Islet of Langerhans (tissue), 1 donor: ENCODE measurements at regions not wholly inside any gene's neighbourhood (a gene's known extent, or its start where the extent isn't known, plus 50 kb on each side); places are given as distances from the start of the nearest gene placed in this dataset.
"Not testable (repeated sequence)": the region's sequence is repeated elsewhere in the genome, so short reads cannot be mapped to it uniquely, and the experiment has no call there.

Experiments used
- FAIRE-seq: peaks from one replicate; lab custom pipeline; 2011; peaks lifted over from hg19 to GRCh38; lab: Jason Lieb, UNC

DNA sequence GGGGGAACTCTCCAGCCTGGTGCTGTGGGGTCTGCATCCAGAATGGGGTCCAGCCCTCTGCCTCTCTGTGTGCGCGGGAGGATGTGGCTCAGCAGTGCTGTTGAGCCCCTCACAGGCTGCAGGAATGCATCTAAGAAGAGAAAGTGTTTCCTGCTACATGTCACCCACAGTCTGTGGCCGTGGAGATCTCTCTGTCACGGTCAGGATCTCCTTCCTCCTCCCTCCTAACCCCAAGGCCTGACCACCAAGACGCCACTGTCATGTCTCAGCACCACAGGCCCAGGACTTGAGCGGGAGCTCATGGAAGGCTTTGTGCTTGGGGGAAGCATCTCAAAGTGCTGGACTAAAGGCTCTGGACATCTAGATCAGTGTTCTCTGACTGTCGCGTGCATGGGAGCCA lies 90.1 kb downstream of the SREK1 start:
- FAIRE-seq: no peak

- no peak for FAIRE-seq
These were observed 94.3 kb downstream of the SREK1 start for GRCh38 chr5:66238435-66238834.

DNA sequence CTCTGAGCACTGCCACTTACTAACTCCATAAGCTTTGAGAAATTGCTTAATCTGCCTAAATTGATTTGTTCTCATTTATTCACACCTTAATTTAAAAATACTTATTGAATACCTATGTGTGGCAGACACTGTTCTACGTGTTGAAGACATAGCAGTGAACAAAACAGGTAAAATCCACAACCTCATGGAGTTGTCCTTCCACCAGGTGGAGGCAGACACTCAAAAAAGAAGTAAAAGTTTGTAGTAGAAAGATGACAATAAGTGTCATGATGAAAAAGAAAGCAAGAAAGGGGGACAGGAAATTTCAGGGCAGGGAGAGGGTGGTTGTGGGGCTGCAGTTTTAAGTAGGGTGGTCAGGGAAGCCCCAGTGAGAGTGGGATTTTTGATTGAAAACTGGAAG lies 94.9 kb downstream of the SREK1 start:
- FAIRE-seq: no peak

DNA sequence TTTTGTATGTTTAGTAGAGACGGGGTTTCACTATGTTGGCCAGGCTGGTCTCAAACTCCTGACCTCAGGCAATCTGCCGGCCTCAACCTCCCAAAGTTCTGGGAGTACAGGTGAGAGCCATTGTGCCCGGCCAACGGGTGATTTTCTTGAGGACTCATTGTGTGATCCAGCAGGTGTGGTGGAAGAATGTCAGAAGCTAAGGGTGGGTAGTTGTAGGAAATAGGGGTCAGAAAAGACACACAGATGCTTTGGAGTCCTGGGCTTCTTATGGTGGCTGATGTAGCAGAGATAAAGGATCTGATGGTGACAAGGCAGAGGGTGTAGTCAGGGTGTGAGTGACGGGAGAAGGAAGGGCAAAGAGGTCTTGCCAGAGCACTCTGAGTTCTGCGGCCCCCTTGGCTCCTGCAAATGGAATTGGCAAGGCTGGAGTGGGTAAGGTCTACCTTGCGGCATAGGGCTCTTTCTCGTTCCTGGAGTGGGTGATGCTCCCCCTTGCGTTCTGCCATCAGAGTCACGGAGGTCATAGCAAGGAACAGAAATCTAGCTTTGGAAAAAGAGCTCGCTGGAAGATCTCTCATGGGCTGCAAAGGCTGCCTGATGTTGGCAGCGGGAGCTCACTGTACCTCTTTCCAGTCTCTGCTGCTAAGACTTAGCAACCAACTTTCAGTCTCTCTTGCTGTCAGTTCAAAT lies 97.2 kb downstream of the SREK1 start:
- no peak for FAIRE-seq

DNA sequence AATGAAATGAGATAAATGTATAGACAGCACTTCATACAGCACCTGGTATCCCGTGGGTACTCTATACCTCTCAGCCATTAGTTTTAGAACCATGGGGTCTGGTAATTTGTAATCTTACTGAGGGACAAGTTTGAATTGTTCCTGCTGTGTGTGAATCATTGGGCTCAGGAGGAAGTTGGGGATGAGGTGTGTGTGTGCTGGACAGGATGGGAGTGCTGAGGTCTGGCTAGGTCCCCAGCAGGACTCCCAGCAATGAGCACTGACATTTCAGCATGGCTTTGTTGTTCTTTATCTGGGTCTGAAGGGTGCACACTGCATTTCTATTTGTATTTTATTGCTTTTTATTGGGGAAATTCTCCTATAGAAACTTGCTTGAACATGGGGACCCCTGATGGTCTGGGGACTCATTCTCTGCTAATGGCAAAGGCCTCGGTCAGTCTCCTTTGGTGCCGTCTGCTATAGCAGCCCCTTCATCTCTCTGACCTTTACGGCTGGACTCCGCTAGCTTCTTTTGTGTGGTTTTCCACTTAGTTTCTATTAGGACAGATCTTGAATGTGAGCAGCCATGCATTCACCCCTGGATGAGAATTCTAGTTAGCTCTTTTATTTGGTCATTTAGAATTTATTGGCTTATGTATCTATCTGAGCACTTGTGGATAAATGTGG lies 98.1 kb downstream of the SREK1 start:
- FAIRE-seq: no peak

DNA sequence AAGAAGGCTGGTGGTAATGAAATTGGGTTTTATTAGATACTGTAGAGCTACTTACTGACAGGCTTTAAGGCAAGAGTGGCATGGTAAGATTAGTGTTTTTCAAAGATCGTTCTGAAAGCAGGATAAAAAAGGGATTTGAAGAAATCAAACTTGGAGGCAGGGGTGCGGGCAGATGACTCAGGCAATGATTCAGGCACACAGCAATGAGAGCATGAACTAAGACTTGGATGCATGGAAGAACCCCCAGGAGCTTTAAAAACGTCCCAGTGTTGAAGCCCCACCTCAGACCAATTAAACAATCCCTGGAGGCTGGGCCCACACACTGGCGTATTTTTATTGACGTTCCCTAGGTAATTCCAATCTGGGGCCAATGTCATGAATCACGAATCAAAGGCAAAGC lies 102.5 kb downstream of the SREK1 start:
- FAIRE-seq: no peak

- FAIRE-seq: no peak
These were observed 103.3 kb downstream of the SREK1 start for GRCh38 chr5:66247176-66247960.

GRCh38 chr5:66248874-66249273 lies 104.8 kb downstream of the SREK1 start:
- no peak for FAIRE-seq

- no peak for FAIRE-seq
These were observed 105.8 kb downstream of the SREK1 start for GRCh38 chr5:66249920-66250319.

GRCh38 chr5:66252849-66253248 lies 108.7 kb downstream of the SREK1 start:
- FAIRE-seq: no peak

DNA sequence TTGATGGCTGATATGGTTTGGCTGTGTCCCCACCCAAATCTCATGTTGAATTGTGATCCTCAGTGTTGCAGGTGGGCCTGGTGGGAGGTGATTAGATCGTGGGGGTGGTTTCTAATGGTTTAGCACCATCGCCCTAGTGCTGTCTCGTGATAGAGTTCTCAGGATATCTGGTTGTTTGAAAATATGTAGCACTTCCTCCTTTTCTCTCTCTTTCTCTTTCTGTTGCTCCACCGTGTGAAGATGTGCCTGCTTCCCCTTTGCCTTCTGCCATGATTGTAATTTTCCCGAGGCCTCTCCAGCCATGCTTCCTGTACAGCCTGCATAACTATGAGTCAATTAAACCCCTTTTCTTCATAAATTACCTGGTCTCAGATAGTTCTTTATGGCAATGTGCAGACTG lies 111.6 kb downstream of the SREK1 start:
- FAIRE-seq: no peak

- FAIRE-seq: no peak
These were observed 129.0 kb downstream of the SREK1 start for GRCh38 chr5:66273121-66273520.

- FAIRE-seq: no peak
These were observed 132.9 kb downstream of the SREK1 start for GRCh38 chr5:66276986-66277385.

DNA sequence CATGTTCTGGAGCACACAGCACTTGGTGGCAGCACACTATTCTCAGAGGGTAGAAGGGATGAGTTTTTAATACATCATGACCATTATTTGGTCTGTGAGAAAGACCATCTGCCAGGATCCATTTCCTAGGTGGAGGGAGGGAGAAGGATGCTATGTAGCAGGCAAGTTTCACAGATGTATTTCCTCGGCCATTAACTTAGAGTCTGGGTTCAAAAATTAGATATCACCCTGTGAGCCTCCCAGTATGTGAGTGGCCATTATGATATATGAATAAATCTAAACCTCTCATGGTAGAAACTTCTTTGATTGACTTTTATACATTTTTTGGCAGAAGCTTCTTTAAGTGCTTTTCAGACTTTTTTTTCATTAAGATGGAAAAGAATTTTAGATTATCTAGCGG lies 133.9 kb downstream of the SREK1 start:
- no peak for FAIRE-seq

GRCh38 chr5:66281294-66281693 lies 137.2 kb downstream of the SREK1 start:
- FAIRE-seq: no peak

DNA sequence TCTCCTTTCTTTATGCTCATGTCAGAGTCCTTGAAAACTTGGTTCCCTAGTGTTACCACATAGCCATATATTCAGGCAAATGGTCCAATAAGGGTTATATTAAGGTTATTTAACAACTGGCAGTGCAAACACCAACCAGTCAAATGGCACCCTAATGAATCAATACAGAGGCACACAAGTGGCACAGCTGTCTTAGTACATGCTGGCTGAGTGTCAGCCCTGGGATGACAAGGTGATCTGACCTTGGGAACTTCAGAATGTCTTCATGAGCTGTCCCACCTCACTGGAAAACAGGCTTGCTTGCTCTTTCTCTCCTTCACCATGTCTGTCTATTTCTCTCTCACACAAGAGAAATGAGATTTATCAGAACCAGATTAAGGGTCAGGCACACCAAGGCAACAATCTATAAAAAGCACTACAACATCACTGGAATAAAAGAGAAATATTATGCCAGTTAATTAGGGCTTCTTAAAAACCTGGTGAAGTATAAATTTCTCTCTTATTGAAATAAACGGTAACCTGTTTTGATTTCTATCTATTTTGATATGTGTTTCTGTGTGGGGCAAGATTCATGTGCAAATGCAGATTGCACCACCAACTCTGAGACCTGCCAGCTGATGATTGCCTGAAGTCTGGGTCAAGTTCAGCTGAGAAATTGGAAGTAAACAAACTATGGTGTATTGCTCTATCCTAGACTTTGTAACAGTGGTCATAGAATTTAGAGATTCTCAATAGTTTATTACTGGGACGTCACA lies 140.7 kb downstream of the SREK1 start:
- FAIRE-seq: no peak

- no peak for FAIRE-seq
These were observed 141.3 kb downstream of the SREK1 start for GRCh38 chr5:66285343-66285922.

- no peak for FAIRE-seq
These were observed 147.7 kb downstream of the SREK1 start for GRCh38 chr5:66291771-66292170.

- not testable (repeated sequence) for FAIRE-seq
These were observed 149.8 kb downstream of the SREK1 start for GRCh38 chr5:66293851-66294250.

DNA sequence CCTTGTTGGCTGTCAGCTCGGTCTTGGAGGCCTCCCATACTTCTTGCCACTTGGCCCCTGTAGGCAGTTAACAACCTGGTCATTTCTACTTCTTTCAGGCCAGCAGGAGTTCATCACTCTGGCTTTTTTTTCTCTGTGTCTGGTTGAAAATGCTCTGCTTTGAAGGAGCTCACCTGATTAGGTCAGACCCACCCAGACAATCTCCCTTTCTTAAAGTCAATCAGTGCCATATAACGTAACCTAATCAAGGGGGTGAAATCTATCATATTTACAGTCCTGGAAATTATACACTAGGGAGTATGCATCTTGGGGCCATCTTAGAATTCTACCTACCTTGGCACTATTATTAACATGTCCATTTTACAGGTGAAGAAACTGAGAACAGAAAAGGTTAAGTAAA lies 155.4 kb downstream of the SREK1 start:
- no peak for FAIRE-seq

DNA sequence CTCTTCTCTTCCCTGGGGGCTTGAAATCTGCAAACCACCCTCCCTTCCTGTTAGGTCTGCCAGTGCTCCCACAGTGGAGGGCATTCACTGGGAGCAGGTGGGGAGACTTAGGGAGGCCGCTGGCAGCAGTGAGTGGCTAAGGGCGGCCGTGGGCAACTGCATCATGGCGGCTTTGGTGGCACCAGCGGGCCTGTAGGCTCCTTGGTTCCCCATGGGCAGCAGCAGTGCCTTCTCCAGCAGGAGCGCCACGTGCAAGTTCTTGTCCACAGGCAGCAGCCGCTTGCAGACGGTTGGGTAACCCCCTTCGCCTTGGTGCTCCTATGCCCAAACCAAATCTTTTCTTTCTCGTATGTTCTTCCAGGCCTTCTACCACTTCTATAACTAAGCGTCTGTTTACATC lies 158.2 kb downstream of the SREK1 start:
- FAIRE-seq: no peak

DNA sequence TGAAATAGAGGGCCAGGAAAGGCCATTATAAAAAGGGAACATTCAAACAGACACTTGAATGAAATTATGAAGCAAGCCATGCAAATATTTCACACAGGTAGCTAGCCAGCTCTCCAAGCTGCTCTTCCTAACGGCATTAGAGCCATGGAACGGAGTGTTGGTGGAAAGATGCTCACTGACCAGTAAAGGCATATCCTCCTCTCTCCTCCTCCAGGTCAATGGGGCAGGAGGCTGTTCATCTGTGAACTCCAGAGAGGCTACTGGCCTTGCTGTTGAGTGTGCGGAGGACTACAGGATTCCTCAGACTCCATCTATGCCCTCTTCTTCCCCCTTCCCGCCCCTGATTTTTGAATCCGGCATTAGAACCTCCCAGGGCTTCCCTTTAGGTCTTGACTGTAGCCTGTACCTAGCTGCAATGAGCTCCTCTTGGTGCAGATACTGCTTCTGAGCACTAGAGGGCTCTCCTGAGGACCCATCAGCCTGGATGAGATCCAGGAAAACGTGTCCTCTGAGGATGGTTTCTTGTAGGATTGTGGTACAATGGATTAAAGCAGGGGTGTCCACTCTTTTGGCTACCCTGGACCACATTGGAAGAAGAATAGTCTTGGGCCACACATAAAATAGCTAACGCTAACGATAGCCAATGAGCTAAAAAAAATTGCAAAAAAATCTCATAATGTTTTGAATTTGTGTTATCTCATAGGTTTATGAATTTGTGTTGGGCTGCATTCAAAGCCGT lies 162.2 kb downstream of the SREK1 start:
- FAIRE-seq: peak; percentile 86
